GM23338 (cell line): ENCODE measurements at regions not wholly inside any gene's neighbourhood (a gene's known extent, or its start where the extent isn't known, plus 50 kb on each side); places are given as distances from the start of the nearest gene placed in this dataset.

ENCODE experiments used
- ATAC-seq: fragments of 200-7000 bp; cut with Tn5 transposase; 3 replicates; pipeline ENCODE4 v1.9.1; 2020
- DNase-seq: peaks from one replicate; pipeline ENCODE4 v3.0.0-alpha.2; 2015; ENCODE audit warnings: low spot score
- H2AFZ ChIP-seq: fragments of 200-600 bp; sonication (generic); 2 replicates; pipeline ENCODE4 v1.8.0; 2016; ENCODE audit warnings: antibody characterized with exemption, mild to moderate bottlenecking, moderate library complexity
- H3F3A ChIP-seq: fragments of 200-600 bp; sonication (generic); replicated peaks from 2 replicates; pipeline ENCODE4 v1.8.0; 2017; ENCODE audit warnings: antibody characterized with exemption, mixed run types, low read depth
- H3K27ac ChIP-seq: fragments of 200-600 bp; sonication (generic); 2 replicates; pipeline ENCODE4 v1.6.1; 2016; ENCODE audit warnings: low read depth
- H3K27me3 ChIP-seq: fragments of 200-600 bp; sonication (generic); 2 replicates; pipeline ENCODE4 v1.8.0; 2016; ENCODE audit warnings: mild to moderate bottlenecking, mixed run types, moderate library complexity; ENCODE audit not compliant: insufficient read depth
- H3K36me3 ChIP-seq: fragments of 200-600 bp; sonication (generic); 2 replicates; pipeline ENCODE4 v1.8.0; 2016; ENCODE audit warnings: mild to moderate bottlenecking; ENCODE audit not compliant: insufficient read depth
- H3K4me1 ChIP-seq: fragments of 200-600 bp; sonication (generic); 2 replicates; pipeline ENCODE4 v1.8.0; 2016; ENCODE audit warnings: mild to moderate bottlenecking, moderate library complexity; ENCODE audit not compliant: insufficient read depth
- H3K4me2 ChIP-seq: fragments of 200-600 bp; sonication (generic); 2 replicates; pipeline ENCODE4 v1.7.1; 2017; ENCODE audit warnings: mixed run types
- H3K4me3 ChIP-seq: fragments of 200-600 bp; sonication (generic); 2 replicates; pipeline ENCODE4 v1.6.1; 2016; ENCODE audit warnings: mixed run types
- H3K79me2 ChIP-seq: fragments of 200-600 bp; sonication (generic); replicated peaks from 2 replicates; pipeline ENCODE4 v1.8.0; 2017; ENCODE audit warnings: mild to moderate bottlenecking; ENCODE audit not compliant: insufficient read depth
- H3K9me2 ChIP-seq: fragments of 200-600 bp; sonication (generic); 2 replicates; pipeline ENCODE4 v1.8.0; 2017; ENCODE audit not compliant: insufficient read depth
- H4K20me1 ChIP-seq: fragments of 200-600 bp; sonication (generic); replicated peaks from 2 replicates; pipeline ENCODE4 v1.8.0; 2017; ENCODE audit warnings: mild to moderate bottlenecking; ENCODE audit not compliant: insufficient read depth
- H3K27ac Mint-ChIP-seq: 2 replicates; pipeline ENCODE4 v1.8.0; 2020; ENCODE audit warnings: inconsistent platforms, mild to moderate bottlenecking, moderate library complexity, mixed read lengths
- H3K27me3 Mint-ChIP-seq: 3 replicates; pipeline ENCODE4 v1.8.0; 2022; ENCODE audit warnings: low read depth, mild to moderate bottlenecking, moderate library complexity, mixed read lengths, inconsistent platforms; ENCODE audit not compliant: insufficient read depth, poor library complexity
- H3K36me3 Mint-ChIP-seq: 3 replicates; pipeline ENCODE4 v1.8.0; 2021; ENCODE audit warnings: low read depth, mild to moderate bottlenecking, inconsistent platforms, moderate library complexity, mixed read lengths
- H3K4me1 Mint-ChIP-seq: 3 replicates; pipeline ENCODE4 v1.8.0; 2020; ENCODE audit warnings: mild to moderate bottlenecking, inconsistent platforms, mixed read lengths
- H3K4me3 Mint-ChIP-seq: 3 replicates; pipeline ENCODE4 v1.8.0; 2021; ENCODE audit warnings: moderate library complexity, mild to moderate bottlenecking, inconsistent platforms, mixed read lengths
- H3K9me3 Mint-ChIP-seq: 3 replicates; pipeline ENCODE4 v1.8.0; 2020; ENCODE audit warnings: moderate library complexity, mild to moderate bottlenecking, inconsistent platforms, mixed read lengths
- CREB1 ChIP-seq: fragments of 250-450 bp; sonication (Bioruptor Pico); IDR thresholded peaks from 2 replicates; pipeline ENCODE4 v1.5.0; 2020; ENCODE audit warnings: low read depth, mild to moderate bottlenecking, moderate library complexity
- EZH2 ChIP-seq: fragments of 200-600 bp; sonication (generic); IDR thresholded peaks from one replicate; pipeline ENCODE4 v1.8.0; 2017; ENCODE audit warnings: antibody characterized with exemption, mild to moderate bottlenecking, low read depth; ENCODE audit not compliant: unreplicated experiment
- EZH2phosphoT487 ChIP-seq: fragments of 200-600 bp; sonication (generic); IDR thresholded peaks from one replicate; pipeline ENCODE4 v1.8.1; 2018; ENCODE audit warnings: antibody characterized with exemption; ENCODE audit not compliant: unreplicated experiment
- JUNB ChIP-seq: IDR thresholded peaks from one replicate; pipeline ENCODE4 v1.6.1; 2016; ENCODE audit warnings: antibody characterized with exemption; ENCODE audit not compliant: unreplicated experiment
- NANOG ChIP-seq: IDR thresholded peaks from 2 replicates; pipeline ENCODE4 v1.6.1; 2016; ENCODE audit warnings: antibody characterized with exemption, borderline replicate concordance
- POLR2AphosphoS5 ChIP-seq: IDR thresholded peaks from 2 replicates; pipeline ENCODE4 v1.6.1; 2016; ENCODE audit warnings: antibody characterized with exemption, low read depth
- STAT1 ChIP-seq: IDR thresholded peaks from one replicate; pipeline ENCODE4 v1.6.1; 2016; ENCODE audit warnings: antibody characterized with exemption; ENCODE audit not compliant: unreplicated experiment
- ZNF114 ChIP-seq: fragments of 250-450 bp; sonication (Bioruptor Pico); IDR thresholded peaks from 2 replicates; pipeline ENCODE4 v1.5.0; 2020; ENCODE audit warnings: mild to moderate bottlenecking, moderate library complexity
- ZNF331 ChIP-seq: fragments of 250-450 bp; sonication (Bioruptor Pico); IDR thresholded peaks from 2 replicates; pipeline ENCODE4 v1.5.0; 2020; ENCODE audit warnings: low read depth, mild to moderate bottlenecking, moderate library complexity
- TF ChIP-seq, protein P1 (sequence below): IDR thresholded peaks from one replicate; pipeline ENCODE4 v1.6.1; 2018; ENCODE audit warnings: antibody characterized with exemption; ENCODE audit not compliant: unreplicated experiment
- TF ChIP-seq, protein P2 (sequence below): IDR thresholded peaks from 2 replicates; pipeline ENCODE4 v1.6.1; 2016; ENCODE audit warnings: antibody characterized with exemption
- TF ChIP-seq, protein P3 (sequence below), 2 experiments: fragments of 200-600 bp in 1 of 2; sonication (generic) in 1 of 2; conservative IDR thresholded peaks; 2 replicates each; pipeline versions ENCODE4 v1.5.1 to v1.6.1; 2016 to 2017; ENCODE audit warnings: antibody characterized with exemption in 2 of 2, low read depth in 2 of 2, mild to moderate bottlenecking in 2 of 2, moderate library complexity in 1 of 2

DNA sequence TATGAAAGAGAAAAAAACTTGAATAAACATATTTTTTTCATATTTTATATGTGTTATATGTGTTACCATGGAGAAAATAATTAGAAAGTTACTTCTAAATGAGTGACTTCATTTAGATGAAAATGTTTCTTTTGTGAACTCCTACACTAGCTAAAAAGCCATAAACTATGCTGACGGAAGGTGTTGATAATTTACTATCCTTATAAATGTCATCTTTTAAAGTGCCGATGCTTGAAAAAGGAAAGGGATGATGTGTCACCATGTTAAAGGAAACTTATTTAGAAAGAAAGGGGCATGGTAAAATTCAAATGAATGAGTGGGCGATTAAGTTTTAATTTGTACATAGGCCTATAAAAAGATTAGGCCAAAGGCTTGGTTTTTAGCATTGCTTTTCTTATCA lies 133.8 kb downstream of the SPRY1 start (continued):
- no peak for TF ChIP-seq EZH2
- TF ChIP-seq, protein P1, sequence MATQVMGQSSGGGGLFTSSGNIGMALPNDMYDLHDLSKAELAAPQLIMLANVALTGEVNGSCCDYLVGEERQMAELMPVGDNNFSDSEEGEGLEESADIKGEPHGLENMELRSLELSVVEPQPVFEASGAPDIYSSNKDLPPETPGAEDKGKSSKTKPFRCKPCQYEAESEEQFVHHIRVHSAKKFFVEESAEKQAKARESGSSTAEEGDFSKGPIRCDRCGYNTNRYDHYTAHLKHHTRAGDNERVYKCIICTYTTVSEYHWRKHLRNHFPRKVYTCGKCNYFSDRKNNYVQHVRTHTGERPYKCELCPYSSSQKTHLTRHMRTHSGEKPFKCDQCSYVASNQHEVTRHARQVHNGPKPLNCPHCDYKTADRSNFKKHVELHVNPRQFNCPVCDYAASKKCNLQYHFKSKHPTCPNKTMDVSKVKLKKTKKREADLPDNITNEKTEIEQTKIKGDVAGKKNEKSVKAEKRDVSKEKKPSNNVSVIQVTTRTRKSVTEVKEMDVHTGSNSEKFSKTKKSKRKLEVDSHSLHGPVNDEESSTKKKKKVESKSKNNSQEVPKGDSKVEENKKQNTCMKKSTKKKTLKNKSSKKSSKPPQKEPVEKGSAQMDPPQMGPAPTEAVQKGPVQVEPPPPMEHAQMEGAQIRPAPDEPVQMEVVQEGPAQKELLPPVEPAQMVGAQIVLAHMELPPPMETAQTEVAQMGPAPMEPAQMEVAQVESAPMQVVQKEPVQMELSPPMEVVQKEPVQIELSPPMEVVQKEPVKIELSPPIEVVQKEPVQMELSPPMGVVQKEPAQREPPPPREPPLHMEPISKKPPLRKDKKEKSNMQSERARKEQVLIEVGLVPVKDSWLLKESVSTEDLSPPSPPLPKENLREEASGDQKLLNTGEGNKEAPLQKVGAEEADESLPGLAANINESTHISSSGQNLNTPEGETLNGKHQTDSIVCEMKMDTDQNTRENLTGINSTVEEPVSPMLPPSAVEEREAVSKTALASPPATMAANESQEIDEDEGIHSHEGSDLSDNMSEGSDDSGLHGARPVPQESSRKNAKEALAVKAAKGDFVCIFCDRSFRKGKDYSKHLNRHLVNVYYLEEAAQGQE, result no peak
- TF ChIP-seq, protein P2, sequence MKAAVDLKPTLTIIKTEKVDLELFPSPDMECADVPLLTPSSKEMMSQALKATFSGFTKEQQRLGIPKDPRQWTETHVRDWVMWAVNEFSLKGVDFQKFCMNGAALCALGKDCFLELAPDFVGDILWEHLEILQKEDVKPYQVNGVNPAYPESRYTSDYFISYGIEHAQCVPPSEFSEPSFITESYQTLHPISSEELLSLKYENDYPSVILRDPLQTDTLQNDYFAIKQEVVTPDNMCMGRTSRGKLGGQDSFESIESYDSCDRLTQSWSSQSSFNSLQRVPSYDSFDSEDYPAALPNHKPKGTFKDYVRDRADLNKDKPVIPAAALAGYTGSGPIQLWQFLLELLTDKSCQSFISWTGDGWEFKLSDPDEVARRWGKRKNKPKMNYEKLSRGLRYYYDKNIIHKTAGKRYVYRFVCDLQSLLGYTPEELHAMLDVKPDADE, result no peak
- no peak for TF ChIP-seq ZNF114 (CRISPR knock-in tag)
- TF ChIP-seq, protein P3, sequence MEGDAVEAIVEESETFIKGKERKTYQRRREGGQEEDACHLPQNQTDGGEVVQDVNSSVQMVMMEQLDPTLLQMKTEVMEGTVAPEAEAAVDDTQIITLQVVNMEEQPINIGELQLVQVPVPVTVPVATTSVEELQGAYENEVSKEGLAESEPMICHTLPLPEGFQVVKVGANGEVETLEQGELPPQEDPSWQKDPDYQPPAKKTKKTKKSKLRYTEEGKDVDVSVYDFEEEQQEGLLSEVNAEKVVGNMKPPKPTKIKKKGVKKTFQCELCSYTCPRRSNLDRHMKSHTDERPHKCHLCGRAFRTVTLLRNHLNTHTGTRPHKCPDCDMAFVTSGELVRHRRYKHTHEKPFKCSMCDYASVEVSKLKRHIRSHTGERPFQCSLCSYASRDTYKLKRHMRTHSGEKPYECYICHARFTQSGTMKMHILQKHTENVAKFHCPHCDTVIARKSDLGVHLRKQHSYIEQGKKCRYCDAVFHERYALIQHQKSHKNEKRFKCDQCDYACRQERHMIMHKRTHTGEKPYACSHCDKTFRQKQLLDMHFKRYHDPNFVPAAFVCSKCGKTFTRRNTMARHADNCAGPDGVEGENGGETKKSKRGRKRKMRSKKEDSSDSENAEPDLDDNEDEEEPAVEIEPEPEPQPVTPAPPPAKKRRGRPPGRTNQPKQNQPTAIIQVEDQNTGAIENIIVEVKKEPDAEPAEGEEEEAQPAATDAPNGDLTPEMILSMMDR (conservative IDR thresholded peaks at IDR 0.05; ENCODE audit: low read depth in 2 of 2), result no peak
- no peak for TF ChIP-seq ZNF331 (CRISPR knock-in tag)
- TF ChIP-seq JUNB, result no peak
- TF ChIP-seq STAT1, result no peak
- TF ChIP-seq POLR2AphosphoS5, result no peak
- TF ChIP-seq EZH2phosphoT487, result no peak
- no peak for TF ChIP-seq NANOG
- no peak for TF ChIP-seq CREB1 (CRISPR knock-in tag)

DNA sequence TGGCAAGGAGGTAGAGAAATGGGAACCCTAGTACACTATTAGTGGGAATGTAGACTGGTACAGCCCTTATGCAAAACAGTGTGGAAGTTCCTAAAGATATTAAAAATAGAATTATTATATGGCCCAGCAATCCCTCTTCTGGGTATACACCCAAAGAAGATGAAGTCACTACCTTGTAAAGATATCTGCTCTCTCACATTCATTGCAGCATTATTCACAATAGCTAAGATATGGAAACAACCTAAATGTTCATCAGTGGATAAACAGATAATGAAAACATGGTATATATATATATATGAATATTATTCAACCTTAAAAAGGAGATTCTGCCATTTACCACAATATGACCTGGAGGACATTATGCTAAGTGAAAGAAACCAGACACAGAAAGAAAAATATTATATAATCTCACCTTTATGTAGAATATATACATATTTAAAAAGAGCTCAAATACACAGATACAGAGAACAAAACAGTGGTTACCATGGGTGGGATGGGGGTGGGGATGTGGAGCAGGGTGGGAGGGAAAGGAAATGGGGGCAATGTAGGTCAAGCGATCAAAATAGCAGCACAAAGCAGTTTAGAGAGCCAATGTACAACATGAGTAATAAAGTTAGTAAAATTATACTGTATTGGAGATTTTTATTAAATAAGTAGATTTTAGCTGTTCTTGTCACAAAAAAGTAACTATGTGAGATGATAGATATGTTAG lies 138.6 kb downstream of the SPRY1 start:
- Mint-ChIP-seq H3K27ac (no peak overlapping the region), H3K9me3 (peaks cover 17% of the 10 kb centered on the region), H3K36me3 (peaks cover 9% of the 10 kb centered on the region), H3K27me3 (no peaks in the 10 kb centered on the region), H3K4me3 (no peak overlapping the region), H3K4me1 (peaks cover 8% of the 10 kb centered on the region)
- H3K4me3 ChIP-seq, result no peak overlapping the region
- no peaks in the 10 kb centered on the region for H3F3A ChIP-seq
- ATAC-seq, result no peak
- no peaks in the 10 kb centered on the region for H3K36me3 ChIP-seq
- H3K4me2 ChIP-seq, result no peak overlapping the region
- DNase-seq, result no peak
- no peak overlapping the region for H3K27ac ChIP-seq
- no peaks in the 10 kb centered on the region for H3K79me2 ChIP-seq
- no peaks in the 10 kb centered on the region; the same call in 1 of the 2 replicates for H3K9me2 ChIP-seq
- no peaks in the 10 kb centered on the region for H3K27me3 ChIP-seq
- H3K4me1 ChIP-seq, result no peaks in the 10 kb centered on the region
- no peak overlapping the region for H2AFZ ChIP-seq
- no peaks in the 10 kb centered on the region for H4K20me1 ChIP-seq
- TF ChIP-seq NANOG (no peak), ZNF114 (CRISPR knock-in tag) (no peak), STAT1 (no peak), POLR2AphosphoS5 (no peak), CREB1 (CRISPR knock-in tag) (no peak), JUNB (no peak), EZH2phosphoT487 (no peak), EZH2 (no peak)
- TF ChIP-seq, protein P1, result no peak
- TF ChIP-seq, protein P2, result no peak
- TF ChIP-seq, protein P3 (conservative IDR thresholded peaks at IDR 0.05; ENCODE audit: low read depth in 2 of 2), result no peak
